ENCODE measurements at regions not wholly inside any gene's neighbourhood (a gene's known extent, or its start where the extent isn't known, plus 50 kb on each side); places are given as distances from the start of the nearest gene placed in this dataset.

- ChIA-PET CTCF (no interaction called here), POLR2A (no interaction called here)
- H2AFZ ChIP-seq (ENCODE audit: low read depth, low read length), result no peak overlapping the region
- H3K36me3 ChIP-seq (ENCODE audit: control insufficient read depth in 2 of 2, extremely low read depth in 1 of 2, insufficient read depth in 2 of 2, low read length in 2 of 2), result no peaks in the 10 kb centered on the region
- no peaks in the 10 kb centered on the region for H3K9me1 ChIP-seq (replicated peaks; ENCODE audit: control insufficient read depth, extremely low read depth, insufficient read depth, low read length)
- H3K4me3 ChIP-seq (replicated peaks in 1 of 3; ENCODE audit: insufficient read depth in 1 of 3, low read depth in 1 of 3, low read length in 3 of 3), result no peak overlapping the region
- FAIRE-seq (no peak), DNase-seq (ENCODE audit: low read depth, low spot score) (no peak)
- intact Hi-C loops (cut with micrococcal nuclease) (no loop called here), dilution Hi-C loops (cut with MboI; ENCODE audit: extremely low pct_ligation_motif_present, low sequenced_read_pairs) (no loop called here)
- H3K27ac ChIP-seq (ENCODE audit: insufficient read depth, low read depth, low read length), result no peak overlapping the region
- H3K4me1 ChIP-seq (ENCODE audit: control insufficient read depth, extremely low read depth, insufficient read depth, low read length), result no peaks in the 10 kb centered on the region
- no peaks in the 10 kb centered on the region for H3K27me3 ChIP-seq (ENCODE audit: control insufficient read depth in 2 of 2, insufficient read depth in 2 of 2, low read length in 2 of 2)
- BruUV-seq (replicated peaks), result no TSS peak
- H3K9me3 ChIP-seq (replicated peaks; ENCODE audit: control insufficient read depth, insufficient read depth, low read length), result no peaks in the 10 kb centered on the region
- no peak overlapping the region for H3K4me2 ChIP-seq (ENCODE audit: insufficient read depth, low read length)
- no peak overlapping the region for H3K9ac ChIP-seq (replicated peaks; ENCODE audit: extremely low read depth, insufficient read depth, low read length)
- no peak for TF ChIP-seq EZH2 (IDR thresholded peaks at IDR 0.05; ENCODE audit: borderline replicate concordance, low read depth, low read length, severe bottlenecking)
- no peak for TF ChIP-seq JUN (IDR thresholded peaks at IDR 0.05; ENCODE audit: borderline replicate concordance, insufficient read depth, insufficient read length, low read depth)
- H3K79me2 ChIP-seq (ENCODE audit: control insufficient read depth, insufficient read depth, low read length), result no peaks in the 10 kb centered on the region
- no peaks in the 10 kb centered on the region for H4K20me1 ChIP-seq (replicated peaks; ENCODE audit: control insufficient read depth, extremely low read depth, insufficient read depth, low read length)
Observed at GRCh38 chr21:31448496-31448895, 104.4 kb upstream of the TIAM1 start.

DNA sequence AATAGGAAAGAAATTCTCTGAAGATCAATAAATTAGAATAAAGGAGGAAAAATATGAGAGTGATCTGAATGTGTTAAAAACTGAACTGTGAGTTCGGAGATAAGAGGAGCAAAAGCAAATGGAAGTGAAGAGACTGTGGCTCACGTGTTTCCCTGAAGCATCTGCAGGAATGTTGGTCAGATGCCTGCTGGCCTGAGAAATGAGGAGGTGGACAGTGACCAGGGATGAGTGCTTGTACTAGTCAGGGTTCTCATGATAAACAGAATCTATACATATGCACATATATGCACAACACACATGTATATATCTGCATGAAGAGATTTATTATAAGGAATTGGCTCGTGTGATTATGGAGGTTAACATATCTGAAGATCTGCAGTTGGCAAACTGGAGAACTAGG lies 103.4 kb upstream of the TIAM1 start:
- Histone ChIP-seq H3K9ac (replicated peaks; ENCODE audit: extremely low read depth, insufficient read depth, low read length) (no peak overlapping the region), H3K4me1 (ENCODE audit: control insufficient read depth, extremely low read depth, insufficient read depth, low read length) (no peaks in the 10 kb centered on the region), H4K20me1 (replicated peaks; ENCODE audit: control insufficient read depth, extremely low read depth, insufficient read depth, low read length) (no peaks in the 10 kb centered on the region), H3K4me3 (replicated peaks in 1 of 3; ENCODE audit: insufficient read depth in 1 of 3, low read depth in 1 of 3, low read length in 3 of 3) (no peak overlapping the region), H3K9me3 (replicated peaks; ENCODE audit: control insufficient read depth, insufficient read depth, low read length) (no peaks in the 10 kb centered on the region), H3K4me2 (ENCODE audit: insufficient read depth, low read length) (no peak overlapping the region), H3K9me1 (replicated peaks; ENCODE audit: control insufficient read depth, extremely low read depth, insufficient read depth, low read length) (no peaks in the 10 kb centered on the region), H3K36me3 (ENCODE audit: control insufficient read depth in 2 of 2, extremely low read depth in 1 of 2, insufficient read depth in 2 of 2, low read length in 2 of 2) (no peaks in the 10 kb centered on the region), H3K27me3 (ENCODE audit: control insufficient read depth in 2 of 2, insufficient read depth in 2 of 2, low read length in 2 of 2) (no peaks in the 10 kb centered on the region), H3K79me2 (ENCODE audit: control insufficient read depth, insufficient read depth, low read length) (no peaks in the 10 kb centered on the region), H2AFZ (ENCODE audit: low read depth, low read length) (no peak overlapping the region), H3K27ac (ENCODE audit: insufficient read depth, low read depth, low read length) (no peak overlapping the region)
- dilution Hi-C loops (cut with MboI; ENCODE audit: extremely low pct_ligation_motif_present, low sequenced_read_pairs) (no loop called here), intact Hi-C loops (cut with micrococcal nuclease) (no loop called here)
- FAIRE-seq (no peak), DNase-seq (ENCODE audit: low read depth, low spot score) (no peak)
- BruUV-seq (replicated peaks), result no TSS peak
- ChIA-PET POLR2A (no interaction called here), CTCF (no interaction called here)
- TF ChIP-seq FOS (IDR thresholded peaks at IDR 0.05; ENCODE audit: borderline replicate concordance, insufficient read depth, low read length) (no peak), JUN (IDR thresholded peaks at IDR 0.05; ENCODE audit: borderline replicate concordance, insufficient read depth, insufficient read length, low read depth) (no peak), MYC (IDR thresholded peaks at IDR 0.05; ENCODE audit: low read depth, low read length) (no peak)
